GM12873 (cell line): ENCODE measurements at regions not wholly inside any gene's neighbourhood (a gene's known extent, or its start where the extent isn't known, plus 50 kb on each side); places are given as distances from the start of the nearest gene placed in this dataset.

Source experiments
- CTCF ChIP-seq: IDR thresholded peaks from 2 replicates; pipeline ENCODE4 v1.5.1; 2012; ENCODE audit warnings: low read depth, mild to moderate bottlenecking, moderate library complexity, low read length, control low read depth; ENCODE audit not compliant: insufficient read depth; ENCODE audit errors: missing control alignments

GRCh38 chrX:78527818-78528217 is 131.3 kb downstream of the RTL3 start:
- TF ChIP-seq CTCF = no peak

GRCh38 chrX:78527263-78527662 is 131.9 kb downstream of the RTL3 start:
- TF ChIP-seq CTCF = no peak

- TF ChIP-seq CTCF = no peak
Observed at GRCh38 chrX:78522601-78523000, 136.5 kb downstream of the RTL3 start.

GRCh38 chrX:78517124-78517523 is 142.0 kb downstream of the RTL3 start:
- TF ChIP-seq CTCF = no peak

GRCh38 chrX:78514852-78515251 is 144.3 kb downstream of the RTL3 start:
- TF ChIP-seq CTCF = peak; percentile 11

GRCh38 chrX:78513971-78514738 is 145.0 kb downstream of the RTL3 start:
- TF ChIP-seq CTCF = no peak

GRCh38 chrX:78506248-78506647 is 152.9 kb downstream of the RTL3 start:
- no peak for TF ChIP-seq CTCF

- no peak for TF ChIP-seq CTCF
Observed at GRCh38 chrX:78496483-78496882, 162.6 kb downstream of the RTL3 start.
